ENCODE measurements at regions not wholly inside any gene's neighbourhood (a gene's known extent, or its start where the extent isn't known, plus 50 kb on each side); places are given as distances from the start of the nearest gene placed in this dataset.
A peak's percentile ranks its signal among the peaks of the same experiment; 100 is the strongest.

DNA sequence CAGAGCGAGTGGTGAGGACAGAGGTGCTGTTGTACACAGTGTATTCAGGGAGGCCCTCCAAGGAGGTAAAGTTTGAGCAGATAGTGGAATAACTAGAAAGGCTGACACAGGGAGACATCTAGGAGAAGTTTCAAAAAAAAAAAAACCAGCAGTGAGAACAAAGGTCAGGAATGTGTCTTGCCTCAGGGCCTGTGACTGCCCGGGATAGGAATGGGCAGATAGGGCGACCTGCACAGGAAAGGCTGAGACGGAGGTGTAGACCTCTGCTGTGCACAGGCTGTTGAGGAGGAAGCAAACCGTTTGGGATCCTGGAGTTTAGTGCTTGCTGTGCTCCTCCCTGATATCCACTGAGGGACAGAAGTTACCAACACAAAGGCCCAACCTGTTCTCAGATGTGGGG, 406.5 kb upstream of the B3GAT1 start:
- no peak overlapping the region for H2AFZ ChIP-seq (ENCODE audit: low read length)
- no peaks in the 10 kb centered on the region for H3K4me1 ChIP-seq (ENCODE audit: insufficient read depth, low read length)
- H3K9me3 ChIP-seq (ENCODE audit: low read length) = no peaks in the 10 kb centered on the region
- CTCF ChIA-PET (ENCODE audit: low intra/inter-chr PET ratio, low total read pairs) = no interaction called here
- H3K27ac ChIP-seq (ENCODE audit: extremely low read length, insufficient read depth, low read length) = no peak overlapping the region
- no peak overlapping the region for H3K9ac ChIP-seq (ENCODE audit: insufficient read depth, low read depth, low read length)
- DNase-seq (ENCODE audit: low spot score) (no peak), FAIRE-seq (no peak), ATAC-seq (peak; percentile 65)
- intact Hi-C loops (cut with micrococcal nuclease; ENCODE audit: unreplicated experiment) = no loop called here
- H3K27me3 ChIP-seq (ENCODE audit: control insufficient read depth in 1 of 2, insufficient read depth in 2 of 2, low read length in 2 of 2) = no peaks in the 10 kb centered on the region
- no peaks in the 10 kb centered on the region for H3K79me2 ChIP-seq (ENCODE audit: insufficient read depth, low read length)
- 9% methylated on average over 5 of the region's 5 CpGs for WGBS (ENCODE audit: low lambda C conversion rate)
- no peak for TF ChIP-seq ISL2 (CRISPR knock-in tag; IDR thresholded peaks at IDR 0.05)
- TF ChIP-seq POGK (CRISPR knock-in tag; conservative IDR thresholded peaks at IDR 0.05) = no peak
- no peak for TF ChIP-seq ZBTB33 (CRISPR knock-in tag; IDR thresholded peaks at IDR 0.05)
- no peak overlapping the region for H3K4me2 ChIP-seq (ENCODE audit: low read depth, low read length)
- POLR2A ChIA-PET = no interaction called here
- in situ Hi-C loops (cut with HindIII; ENCODE audit: extremely low pct_ligation_motif_present, low pct_unique_long_range_greater_than_20kb) = no loop called here
- H3K36me3 ChIP-seq (replicated peaks in 1 of 2; ENCODE audit: control insufficient read depth in 1 of 2, insufficient read depth in 2 of 2, low read length in 2 of 2) = no peaks in the 10 kb centered on the region
- H4K20me1 ChIP-seq (ENCODE audit: insufficient read depth, low read length) = no peaks in the 10 kb centered on the region
- BruUV-seq (replicated peaks) = no TSS peak
- H3K4me3 ChIP-seq (replicated peaks in 1 of 3; ENCODE audit: insufficient read depth in 1 of 3, low read depth in 2 of 3, low read length in 3 of 3) = no peak overlapping the region

DNA sequence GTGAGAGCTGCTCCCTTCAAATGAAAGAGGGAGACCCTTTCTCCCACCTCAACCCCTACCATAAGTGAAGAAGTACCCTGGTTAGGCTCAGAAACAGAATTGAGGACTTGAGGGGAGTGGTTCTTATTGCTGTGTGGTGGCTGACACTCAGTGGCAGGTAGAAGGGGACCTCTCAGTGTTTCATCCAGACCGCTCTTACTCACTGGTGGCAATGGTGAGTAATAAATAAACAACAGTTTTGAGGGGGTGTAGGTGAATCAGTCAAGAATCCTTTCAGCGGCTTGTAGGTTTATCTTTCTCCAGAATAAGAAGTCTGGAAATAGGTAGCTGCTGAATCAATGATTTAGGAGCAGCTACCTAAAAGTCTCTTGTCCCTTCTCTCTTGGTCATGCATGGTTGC, 403.4 kb upstream of the B3GAT1 start:
- DNase-seq (ENCODE audit: low spot score) = no peak
- intact Hi-C loops (cut with micrococcal nuclease; ENCODE audit: unreplicated experiment) = no loop called here
- Histone ChIP-seq H3K4me1 (ENCODE audit: insufficient read depth, low read length) (no peaks in the 10 kb centered on the region), H3K4me3 (replicated peaks in 1 of 3; ENCODE audit: insufficient read depth in 1 of 3, low read depth in 2 of 3, low read length in 3 of 3) (no peak overlapping the region), H2AFZ (ENCODE audit: low read length) (no peak overlapping the region), H3K79me2 (ENCODE audit: insufficient read depth, low read length) (no peaks in the 10 kb centered on the region), H4K20me1 (ENCODE audit: insufficient read depth, low read length) (no peaks in the 10 kb centered on the region), H3K36me3 (replicated peaks in 1 of 2; ENCODE audit: control insufficient read depth in 1 of 2, insufficient read depth in 2 of 2, low read length in 2 of 2) (no peaks in the 10 kb centered on the region), H3K27ac (ENCODE audit: extremely low read length, insufficient read depth, low read length) (no peak overlapping the region), H3K9ac (ENCODE audit: insufficient read depth, low read depth, low read length) (no peak overlapping the region), H3K9me3 (ENCODE audit: low read length) (no peaks in the 10 kb centered on the region), H3K4me2 (ENCODE audit: low read depth, low read length) (no peak overlapping the region), H3K27me3 (ENCODE audit: control insufficient read depth in 1 of 2, insufficient read depth in 2 of 2, low read length in 2 of 2) (no peaks in the 10 kb centered on the region)
- no TSS peak for BruUV-seq (replicated peaks)
- in situ Hi-C loops (cut with HindIII; ENCODE audit: extremely low pct_ligation_motif_present, low pct_unique_long_range_greater_than_20kb) = no loop called here
- no peak for ATAC-seq
- FAIRE-seq = no peak
- ChIA-PET CTCF (ENCODE audit: low intra/inter-chr PET ratio, low total read pairs) (no interaction called here), POLR2A (no interaction called here)
- 4% methylated on average over 2 of the region's 2 CpGs for whole genome bisulfite sequencing (ENCODE audit: low lambda C conversion rate)
- TF ChIP-seq PAWR (CRISPR knock-in tag; IDR thresholded peaks at IDR 0.05; ENCODE audit: borderline replicate concordance) (no peak), ZBED4 (CRISPR knock-in tag; IDR thresholded peaks at IDR 0.05; ENCODE audit: borderline replicate concordance) (no peak), ELK4 (CRISPR knock-in tag; IDR thresholded peaks at IDR 0.05; ENCODE audit: borderline replicate concordance) (no peak), CERS6 (CRISPR knock-in tag; IDR thresholded peaks at IDR 0.05) (no peak), ZNF496 (CRISPR knock-in tag; IDR thresholded peaks at IDR 0.05; ENCODE audit: insufficient replicate concordance) (no peak)
